ENCODE measurements at regions not wholly inside any gene's neighbourhood (a gene's known extent, or its start where the extent isn't known, plus 50 kb on each side); places are given as distances from the start of the nearest gene placed in this dataset.

DNA sequence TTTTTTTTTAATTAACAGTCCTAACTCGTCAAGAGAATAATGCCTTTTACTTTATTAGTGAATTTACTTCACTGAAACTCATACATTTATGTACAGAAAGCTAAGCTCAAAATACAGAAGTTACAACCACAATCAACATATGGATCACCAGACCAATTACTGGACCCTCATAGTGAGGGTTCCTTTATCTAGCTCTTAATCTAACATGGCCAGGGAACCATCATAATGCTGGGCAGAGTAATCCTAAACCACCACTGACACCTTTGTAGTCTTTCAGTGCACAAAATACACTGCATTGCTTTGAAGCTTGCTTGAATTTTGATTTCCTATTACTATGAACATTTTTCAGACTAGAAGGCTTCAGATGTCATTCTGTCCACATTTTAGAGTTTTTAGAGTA is 1406.6 kb upstream of the PCDH9 start:
- no peaks in the 10 kb centered on the region for H3K79me2 ChIP-seq (ENCODE audit: low read length)
- no peak overlapping the region for H3K9ac ChIP-seq (ENCODE audit: low read length)
- TF ChIP-seq EZH2 (optimal IDR thresholded peaks at IDR 0.05; ENCODE audit: low read depth, low read length) (no peak), EZH2phosphoT487 (IDR thresholded peaks at IDR 0.05; ENCODE audit: low read length) (no peak)
- TF ChIP-seq, protein P1, sequence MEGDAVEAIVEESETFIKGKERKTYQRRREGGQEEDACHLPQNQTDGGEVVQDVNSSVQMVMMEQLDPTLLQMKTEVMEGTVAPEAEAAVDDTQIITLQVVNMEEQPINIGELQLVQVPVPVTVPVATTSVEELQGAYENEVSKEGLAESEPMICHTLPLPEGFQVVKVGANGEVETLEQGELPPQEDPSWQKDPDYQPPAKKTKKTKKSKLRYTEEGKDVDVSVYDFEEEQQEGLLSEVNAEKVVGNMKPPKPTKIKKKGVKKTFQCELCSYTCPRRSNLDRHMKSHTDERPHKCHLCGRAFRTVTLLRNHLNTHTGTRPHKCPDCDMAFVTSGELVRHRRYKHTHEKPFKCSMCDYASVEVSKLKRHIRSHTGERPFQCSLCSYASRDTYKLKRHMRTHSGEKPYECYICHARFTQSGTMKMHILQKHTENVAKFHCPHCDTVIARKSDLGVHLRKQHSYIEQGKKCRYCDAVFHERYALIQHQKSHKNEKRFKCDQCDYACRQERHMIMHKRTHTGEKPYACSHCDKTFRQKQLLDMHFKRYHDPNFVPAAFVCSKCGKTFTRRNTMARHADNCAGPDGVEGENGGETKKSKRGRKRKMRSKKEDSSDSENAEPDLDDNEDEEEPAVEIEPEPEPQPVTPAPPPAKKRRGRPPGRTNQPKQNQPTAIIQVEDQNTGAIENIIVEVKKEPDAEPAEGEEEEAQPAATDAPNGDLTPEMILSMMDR (IDR thresholded peaks at IDR 0.05; ENCODE audit: low read length), result no peak
- no peak overlapping the region for H3K27ac ChIP-seq (ENCODE audit: low read length)
- H3F3A ChIP-seq (ENCODE audit: insufficient read depth, low read length), result no peaks in the 10 kb centered on the region
- no peaks in the 10 kb centered on the region for H3K27me3 ChIP-seq (replicated peaks; ENCODE audit: insufficient read depth, low read length)
- H3K36me3 ChIP-seq (replicated peaks; ENCODE audit: insufficient read depth, low read length), result no peaks in the 10 kb centered on the region
- H3K4me1 ChIP-seq (ENCODE audit: low read length), result no peaks in the 10 kb centered on the region
- H3K9me2 ChIP-seq (replicated peaks; ENCODE audit: insufficient read depth, low read length), result no peaks in the 10 kb centered on the region
- no peak for DNase-seq
- H4K20me1 ChIP-seq (ENCODE audit: insufficient read depth, low read length), result no peaks in the 10 kb centered on the region
- no peak overlapping the region for H3K4me3 ChIP-seq (ENCODE audit: low read length)
- H3K9me3 ChIP-seq (replicated peaks; ENCODE audit: insufficient read depth, low read length), result no peaks in the 10 kb centered on the region
- no peak overlapping the region for H3K4me2 ChIP-seq (ENCODE audit: low read depth, low read length)
- H2AFZ ChIP-seq (ENCODE audit: low read length), result no peak overlapping the region

DNA sequence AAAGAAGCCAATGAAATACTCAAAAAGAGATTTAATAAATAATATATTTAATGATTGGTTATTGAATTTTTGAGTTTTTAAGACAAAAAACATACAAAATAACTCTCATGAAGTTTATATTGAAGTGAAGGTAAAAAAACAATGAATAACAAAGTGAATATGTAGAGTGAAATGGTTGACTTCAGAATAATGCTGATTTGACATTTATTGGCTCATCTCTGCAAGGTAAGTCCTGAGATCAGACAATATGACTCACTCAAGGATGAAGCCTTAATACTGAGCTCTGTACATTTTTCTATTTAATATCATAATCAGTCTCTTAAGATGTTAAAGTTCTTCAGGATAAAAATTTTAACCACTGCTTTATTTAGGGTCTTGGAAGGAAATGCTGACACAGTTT is 1398.9 kb upstream of the PCDH9 start:
- no peak overlapping the region for H3K4me3 ChIP-seq (ENCODE audit: low read length)
- H3K4me1 ChIP-seq (ENCODE audit: low read length), result no peaks in the 10 kb centered on the region
- no peaks in the 10 kb centered on the region for H3K36me3 ChIP-seq (replicated peaks; ENCODE audit: insufficient read depth, low read length)
- H3K9me3 ChIP-seq (replicated peaks; ENCODE audit: insufficient read depth, low read length), result no peaks in the 10 kb centered on the region
- H3K9me2 ChIP-seq (replicated peaks; ENCODE audit: insufficient read depth, low read length), result no peaks in the 10 kb centered on the region
- no peak overlapping the region for H2AFZ ChIP-seq (ENCODE audit: low read length)
- no peaks in the 10 kb centered on the region for H4K20me1 ChIP-seq (ENCODE audit: insufficient read depth, low read length)
- TF ChIP-seq EZH2phosphoT487 (IDR thresholded peaks at IDR 0.05; ENCODE audit: low read length) (no peak), EZH2 (optimal IDR thresholded peaks at IDR 0.05; ENCODE audit: low read depth, low read length) (no peak)
- TF ChIP-seq, protein P1 (IDR thresholded peaks at IDR 0.05; ENCODE audit: low read length), result no peak
- H3K4me2 ChIP-seq (ENCODE audit: low read depth, low read length), result no peak overlapping the region
- H3K27me3 ChIP-seq (replicated peaks; ENCODE audit: insufficient read depth, low read length), result no peaks in the 10 kb centered on the region
- no peak overlapping the region for H3K9ac ChIP-seq (ENCODE audit: low read length)
- DNase-seq, result no peak
- no peaks in the 10 kb centered on the region for H3K79me2 ChIP-seq (ENCODE audit: low read length)
- no peaks in the 10 kb centered on the region for H3F3A ChIP-seq (ENCODE audit: insufficient read depth, low read length)
- H3K27ac ChIP-seq (ENCODE audit: low read length), result no peak overlapping the region

DNA sequence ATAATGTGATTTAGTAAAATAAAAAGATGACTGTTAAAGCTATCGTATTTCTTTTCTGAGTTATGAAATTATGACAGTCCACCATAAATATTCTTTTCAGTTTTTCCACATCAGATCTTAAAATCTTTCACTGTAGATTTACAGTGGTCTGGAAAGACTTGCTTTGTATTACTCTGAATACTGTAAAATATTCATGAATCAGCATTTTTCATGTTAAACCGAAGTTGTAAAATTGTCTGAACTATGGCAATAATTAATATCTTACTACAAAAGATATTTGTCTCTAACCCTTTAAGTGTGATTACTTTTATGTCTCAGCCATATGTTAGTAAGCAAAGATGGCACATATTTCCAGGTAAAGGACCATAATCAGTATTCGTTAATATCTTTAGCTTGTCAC is 1397.2 kb upstream of the PCDH9 start:
- H4K20me1 ChIP-seq (ENCODE audit: insufficient read depth, low read length), result no peaks in the 10 kb centered on the region
- H3F3A ChIP-seq (ENCODE audit: insufficient read depth, low read length), result no peaks in the 10 kb centered on the region
- DNase-seq, result no peak
- no peak overlapping the region for H2AFZ ChIP-seq (ENCODE audit: low read length)
- no peak overlapping the region for H3K9ac ChIP-seq (ENCODE audit: low read length)
- no peaks in the 10 kb centered on the region for H3K79me2 ChIP-seq (ENCODE audit: low read length)
- no peak overlapping the region for H3K4me3 ChIP-seq (ENCODE audit: low read length)
- H3K27me3 ChIP-seq (replicated peaks; ENCODE audit: insufficient read depth, low read length), result no peaks in the 10 kb centered on the region
- no peaks in the 10 kb centered on the region for H3K9me3 ChIP-seq (replicated peaks; ENCODE audit: insufficient read depth, low read length)
- H3K4me1 ChIP-seq (ENCODE audit: low read length), result no peaks in the 10 kb centered on the region
- H3K9me2 ChIP-seq (replicated peaks; ENCODE audit: insufficient read depth, low read length), result no peaks in the 10 kb centered on the region
- no peaks in the 10 kb centered on the region for H3K36me3 ChIP-seq (replicated peaks; ENCODE audit: insufficient read depth, low read length)
- H3K4me2 ChIP-seq (ENCODE audit: low read depth, low read length), result no peak overlapping the region
- no peak for TF ChIP-seq EZH2phosphoT487 (IDR thresholded peaks at IDR 0.05; ENCODE audit: low read length)
- TF ChIP-seq EZH2 (optimal IDR thresholded peaks at IDR 0.05; ENCODE audit: low read depth, low read length), result no peak
- no peak overlapping the region for H3K27ac ChIP-seq (ENCODE audit: low read length)

DNA sequence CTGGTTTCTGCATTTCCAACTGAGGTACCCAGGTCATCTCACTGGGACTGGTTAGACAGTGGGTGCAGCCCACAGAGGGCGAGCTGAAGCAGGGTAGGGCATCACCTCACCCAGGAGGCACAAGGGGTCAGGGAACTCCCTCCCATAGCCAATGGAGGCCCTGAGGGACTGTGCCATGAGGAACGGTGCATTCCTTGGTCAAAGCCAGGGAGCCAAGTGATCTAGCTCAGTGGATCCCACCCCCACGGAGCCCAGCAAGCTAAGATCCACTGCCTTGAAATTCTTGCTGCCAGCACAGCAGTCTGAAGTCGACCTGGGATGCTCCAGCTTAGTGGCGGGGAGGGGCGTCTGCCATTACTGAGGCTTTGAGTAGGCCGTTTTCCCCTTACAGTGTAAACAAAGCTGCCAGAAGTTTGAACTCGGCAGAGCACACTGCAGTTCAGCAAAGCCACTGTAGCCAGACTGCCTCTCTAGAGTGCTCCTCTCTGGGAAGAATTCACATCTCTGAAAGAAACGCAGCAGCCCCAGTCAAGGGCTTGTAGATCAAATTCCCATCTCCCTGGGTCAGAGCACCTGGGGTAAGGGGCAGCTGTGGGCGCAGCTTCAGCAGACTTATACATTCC is 1386.6 kb upstream of the PCDH9 start:
- Histone ChIP-seq H3K79me2 (ENCODE audit: low read length) (no peaks in the 10 kb centered on the region), H2AFZ (ENCODE audit: low read length) (no peak overlapping the region), H3K9ac (ENCODE audit: low read length) (no peak overlapping the region), H3K36me3 (replicated peaks; ENCODE audit: insufficient read depth, low read length) (no peaks in the 10 kb centered on the region), H3K4me1 (ENCODE audit: low read length) (no peaks in the 10 kb centered on the region), H3K9me3 (replicated peaks; ENCODE audit: insufficient read depth, low read length) (no peaks in the 10 kb centered on the region), H3K27ac (ENCODE audit: low read length) (no peak overlapping the region), H3K27me3 (replicated peaks; ENCODE audit: insufficient read depth, low read length) (no peaks in the 10 kb centered on the region), H3K4me3 (ENCODE audit: low read length) (no peak overlapping the region), H3K9me2 (replicated peaks; ENCODE audit: insufficient read depth, low read length) (no peaks in the 10 kb centered on the region), H3K4me2 (ENCODE audit: low read depth, low read length) (no peak overlapping the region), H3F3A (ENCODE audit: insufficient read depth, low read length) (no peaks in the 10 kb centered on the region), H4K20me1 (ENCODE audit: insufficient read depth, low read length) (no peaks in the 10 kb centered on the region)
- DNase-seq, result no peak
- TF ChIP-seq, protein P1 (IDR thresholded peaks at IDR 0.05; ENCODE audit: low read length), result no peak
- TF ChIP-seq EZH2 (optimal IDR thresholded peaks at IDR 0.05; ENCODE audit: low read depth, low read length), result no peak
- no peak for TF ChIP-seq EZH2phosphoT487 (IDR thresholded peaks at IDR 0.05; ENCODE audit: low read length)
